ENCODE measurements at regions not wholly inside any gene's neighbourhood (a gene's known extent, or its start where the extent isn't known, plus 50 kb on each side); places are given as distances from the start of the nearest gene placed in this dataset.

DNA sequence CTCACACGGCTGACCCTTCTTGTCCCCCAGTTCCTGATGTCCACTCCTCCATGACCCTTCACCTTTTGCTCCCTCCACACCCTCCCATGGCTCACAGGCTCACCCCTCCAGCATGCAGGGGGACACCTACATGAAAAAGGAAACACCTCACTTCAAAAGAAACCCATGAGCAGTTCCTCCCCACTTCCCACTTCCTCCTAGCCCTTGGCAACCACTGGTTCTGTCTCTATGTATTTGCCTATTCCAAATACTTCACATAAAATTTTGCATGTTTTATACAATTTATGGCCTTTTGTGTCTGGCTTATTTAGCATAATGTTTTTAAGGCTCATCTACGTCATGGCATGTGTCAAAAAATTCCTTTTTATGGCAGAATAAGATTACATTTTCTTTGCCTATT, 100.2 kb upstream of the S1PR3 start:
- ChIA-PET CTCF (no interaction called here), POLR2A (no interaction called here)
- DNase-seq (ENCODE audit: low read depth, low spot score): no peak
- TF ChIP-seq, protein P1, sequence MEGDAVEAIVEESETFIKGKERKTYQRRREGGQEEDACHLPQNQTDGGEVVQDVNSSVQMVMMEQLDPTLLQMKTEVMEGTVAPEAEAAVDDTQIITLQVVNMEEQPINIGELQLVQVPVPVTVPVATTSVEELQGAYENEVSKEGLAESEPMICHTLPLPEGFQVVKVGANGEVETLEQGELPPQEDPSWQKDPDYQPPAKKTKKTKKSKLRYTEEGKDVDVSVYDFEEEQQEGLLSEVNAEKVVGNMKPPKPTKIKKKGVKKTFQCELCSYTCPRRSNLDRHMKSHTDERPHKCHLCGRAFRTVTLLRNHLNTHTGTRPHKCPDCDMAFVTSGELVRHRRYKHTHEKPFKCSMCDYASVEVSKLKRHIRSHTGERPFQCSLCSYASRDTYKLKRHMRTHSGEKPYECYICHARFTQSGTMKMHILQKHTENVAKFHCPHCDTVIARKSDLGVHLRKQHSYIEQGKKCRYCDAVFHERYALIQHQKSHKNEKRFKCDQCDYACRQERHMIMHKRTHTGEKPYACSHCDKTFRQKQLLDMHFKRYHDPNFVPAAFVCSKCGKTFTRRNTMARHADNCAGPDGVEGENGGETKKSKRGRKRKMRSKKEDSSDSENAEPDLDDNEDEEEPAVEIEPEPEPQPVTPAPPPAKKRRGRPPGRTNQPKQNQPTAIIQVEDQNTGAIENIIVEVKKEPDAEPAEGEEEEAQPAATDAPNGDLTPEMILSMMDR (IDR thresholded peaks at IDR 0.05; ENCODE audit: insufficient read depth, low read length, missing control alignments): no peak
- H3K4me3 ChIP-seq (ENCODE audit: low read depth, low read length): no peak overlapping the region

DNA sequence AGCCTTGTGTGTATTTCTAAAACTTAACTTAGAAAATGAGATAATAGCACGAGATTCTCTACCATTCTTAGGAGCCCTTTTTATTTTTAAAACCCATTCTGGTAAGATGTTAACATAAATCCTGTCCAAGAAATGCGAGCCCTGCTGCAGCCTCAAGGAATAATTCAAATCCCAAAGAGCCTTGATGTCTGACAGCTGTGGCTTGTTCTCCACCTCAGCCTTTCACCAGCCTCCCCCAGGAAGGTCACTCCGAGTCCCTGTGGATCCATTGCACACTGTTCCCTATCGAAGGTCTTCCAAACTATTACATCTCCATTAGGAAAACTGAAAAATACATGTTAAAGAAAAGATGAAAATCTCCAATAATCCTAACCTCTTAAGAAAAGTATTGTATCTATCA, 98.5 kb upstream of the S1PR3 start:
- no peak for DNase-seq (ENCODE audit: low read depth, low spot score)
- POLR2A ChIA-PET: no interaction called here
- TF ChIP-seq, protein P1 (IDR thresholded peaks at IDR 0.05; ENCODE audit: insufficient read depth, low read length, missing control alignments): no peak
- CTCF ChIA-PET: interaction anchor here (0.6 kb wide), 1 partner anchor 388 kb away, joined by 3 read pairs; no protein-coding TSS in a partner anchor
- no peak overlapping the region for H3K4me3 ChIP-seq (ENCODE audit: low read depth, low read length)

DNA sequence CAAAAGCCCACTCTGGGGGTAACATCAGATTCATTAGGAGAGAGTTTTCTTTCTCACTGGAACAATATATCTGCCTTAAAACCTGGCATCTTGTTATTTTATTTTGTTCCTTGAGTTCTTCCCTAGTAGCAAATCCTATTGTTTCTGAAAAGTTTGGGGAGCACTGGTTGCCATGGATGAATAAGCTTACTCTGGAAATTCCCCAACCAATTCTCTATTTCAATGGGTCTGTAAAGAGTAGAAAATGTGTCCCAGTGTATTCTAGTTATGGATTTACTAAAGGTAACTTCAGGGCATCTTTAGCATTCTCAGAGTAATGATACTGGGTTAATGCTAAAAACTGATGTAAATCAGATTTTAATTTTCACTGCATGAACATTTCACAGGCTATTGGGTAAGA, 94.2 kb upstream of the S1PR3 start:
- H3K4me3 ChIP-seq (ENCODE audit: low read depth, low read length): no peak overlapping the region
- DNase-seq (ENCODE audit: low read depth, low spot score): no peak
- TF ChIP-seq, protein P1 (IDR thresholded peaks at IDR 0.05; ENCODE audit: insufficient read depth, low read length, missing control alignments): no peak
- ChIA-PET POLR2A (no interaction called here), CTCF (no interaction called here)

DNA sequence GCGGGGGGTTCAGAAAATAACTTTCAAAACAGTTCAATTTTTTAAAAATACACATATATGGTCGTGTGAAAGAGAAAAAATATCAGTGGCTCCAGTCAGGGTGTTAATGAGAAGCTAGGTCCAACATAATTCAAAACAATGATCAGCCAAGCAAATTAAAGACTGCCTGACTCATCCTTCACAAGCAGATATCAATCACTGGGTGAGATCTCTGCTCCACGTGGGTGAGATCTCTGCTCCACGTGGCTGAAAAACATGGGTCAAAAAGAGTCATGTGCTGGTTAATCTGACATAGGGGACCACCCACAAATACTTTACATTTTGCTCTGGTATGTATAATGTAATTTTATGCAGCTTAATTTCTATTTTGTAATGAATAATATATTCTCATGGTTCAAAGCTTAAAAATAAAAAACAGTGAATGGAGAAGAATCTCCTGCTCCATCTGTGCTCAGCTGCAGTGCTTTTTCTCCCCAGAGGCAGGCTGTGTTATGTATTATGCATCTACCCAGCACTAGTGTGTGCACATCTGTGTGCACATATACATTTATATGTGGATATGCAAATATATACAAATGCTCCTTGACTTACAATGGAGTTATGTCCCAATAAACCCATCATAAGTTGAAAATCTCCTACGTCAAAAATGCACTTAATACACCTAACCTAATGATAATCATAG, 93.1 kb upstream of the S1PR3 start:
- H3K4me3 ChIP-seq (ENCODE audit: low read depth, low read length): no peak overlapping the region
- ChIA-PET POLR2A (no interaction called here), CTCF (no interaction called here)
- DNase-seq (ENCODE audit: low read depth, low spot score): no peak
- TF ChIP-seq, protein P1 (IDR thresholded peaks at IDR 0.05; ENCODE audit: insufficient read depth, low read length, missing control alignments): no peak

DNA sequence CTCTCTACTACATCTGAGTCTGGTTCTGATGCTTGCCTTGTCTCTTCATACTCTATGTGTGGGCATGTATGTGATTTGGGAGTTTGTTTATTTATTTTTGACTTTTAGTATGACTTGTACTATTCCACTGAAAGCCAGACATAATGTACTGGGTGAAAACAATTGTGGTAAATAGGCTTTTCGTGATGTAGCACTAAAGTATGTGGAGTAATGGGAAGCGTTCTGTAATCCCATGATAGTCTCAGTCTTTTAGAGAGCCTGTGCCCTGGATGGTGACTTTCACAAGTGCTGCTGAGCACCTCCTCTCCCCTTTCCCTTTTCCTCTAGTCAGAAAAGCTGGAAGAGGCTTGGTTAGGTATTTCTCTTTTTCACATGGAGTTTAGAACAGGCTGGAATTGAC, 85.8 kb upstream of the S1PR3 start:
- POLR2A ChIA-PET: no interaction called here
- TF ChIP-seq, protein P1 (IDR thresholded peaks at IDR 0.05; ENCODE audit: insufficient read depth, low read length, missing control alignments): no peak
- no peak for DNase-seq (ENCODE audit: low read depth, low spot score)
- CTCF ChIA-PET: no interaction called here
- H3K4me3 ChIP-seq (ENCODE audit: low read depth, low read length): no peak overlapping the region

DNA sequence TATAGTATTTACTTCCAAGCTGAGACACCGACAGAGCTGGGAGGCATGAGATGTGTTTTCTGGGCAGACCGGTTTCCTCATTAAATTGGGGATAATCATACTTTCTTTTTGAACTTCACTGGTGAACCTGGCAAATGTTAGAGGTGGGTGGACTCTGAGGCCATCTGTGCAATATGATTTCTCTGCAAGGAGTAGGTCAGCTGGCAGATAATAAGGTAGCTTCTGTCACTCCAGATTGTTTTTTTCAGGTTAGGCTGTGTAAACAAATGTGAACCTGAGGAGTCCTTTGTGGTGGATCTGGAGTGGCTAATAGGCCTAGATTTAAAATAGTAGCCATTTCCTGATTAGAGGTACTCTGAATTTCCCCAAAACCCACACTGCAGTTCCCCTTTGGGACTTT, 75.4 kb upstream of the S1PR3 start:
- TF ChIP-seq, protein P1 (IDR thresholded peaks at IDR 0.05; ENCODE audit: insufficient read depth, low read length, missing control alignments): no peak
- H3K4me3 ChIP-seq (ENCODE audit: low read depth, low read length): no peak overlapping the region
- POLR2A ChIA-PET: no interaction called here
- DNase-seq (ENCODE audit: low read depth, low spot score): no peak
- CTCF ChIA-PET: no interaction called here

Measured in AG04449 (cell line).